Hippocampal formation (tissue), 2 donors: ENCODE measurements at regions not wholly inside any gene's neighbourhood (a gene's known extent, or its start where the extent isn't known, plus 50 kb on each side); places are given as distances from the start of the nearest gene placed in this dataset.

Experiments
- DNase-seq, 2 donors: peaks; one replicate each; lab custom pipeline; 2025; lab: John Stamatoyannopoulos, UW

- no peak for DNase-seq
Observed at GRCh38 chr4:152095701-152096070, 334.9 kb upstream of the GATB start.

- DNase-seq = no peak
Observed at GRCh38 chr4:152094970-152095700, 334.3 kb upstream of the GATB start.

- no peak for DNase-seq
Observed at GRCh38 chr4:152091405-152091804, 330.6 kb upstream of the GATB start.

- no peak for DNase-seq
Observed at GRCh38 chr4:152090543-152090942, 329.7 kb upstream of the GATB start.

- DNase-seq = no peak
Observed at GRCh38 chr4:152089584-152089983, 328.8 kb upstream of the GATB start.

DNA sequence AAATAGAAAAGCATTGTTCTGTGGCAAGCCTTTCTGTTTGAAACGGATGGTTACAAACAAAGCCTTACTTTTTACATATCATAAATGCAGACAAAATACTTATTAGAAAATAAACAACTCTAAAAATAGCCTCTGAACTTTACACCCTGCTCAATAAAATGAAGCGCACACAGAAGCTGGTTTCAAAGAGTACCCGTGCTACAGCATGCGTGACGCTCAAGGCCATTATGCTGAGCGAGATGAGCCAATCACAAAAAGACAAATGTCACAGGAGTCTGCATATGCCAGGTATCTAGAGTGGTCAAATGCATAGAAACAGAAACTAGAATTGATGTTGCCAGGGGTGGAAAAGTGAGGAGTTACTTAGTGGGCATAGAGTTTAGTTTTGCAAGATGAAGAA is 326.5 kb upstream of the GATB start:
- no peak for DNase-seq

DNA sequence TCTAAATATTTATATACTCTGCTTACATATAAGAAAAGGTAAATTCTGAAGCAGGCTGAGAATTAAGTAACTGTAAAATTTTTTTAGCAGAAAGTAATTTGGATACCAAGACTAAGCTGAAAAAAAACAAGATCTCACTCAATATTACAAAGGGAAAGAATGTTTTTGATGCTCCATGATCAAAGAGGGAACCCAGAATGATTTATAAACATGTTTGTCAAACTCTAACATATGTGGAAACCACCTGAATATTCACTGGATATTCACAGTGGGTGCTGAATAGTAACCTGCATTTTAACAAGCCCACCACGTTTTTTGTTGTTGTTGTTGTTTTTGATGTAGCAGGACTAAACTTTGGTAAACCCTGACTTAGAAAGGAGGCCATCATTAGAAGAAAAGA is 324.9 kb upstream of the GATB start:
- no peak for DNase-seq

DNA sequence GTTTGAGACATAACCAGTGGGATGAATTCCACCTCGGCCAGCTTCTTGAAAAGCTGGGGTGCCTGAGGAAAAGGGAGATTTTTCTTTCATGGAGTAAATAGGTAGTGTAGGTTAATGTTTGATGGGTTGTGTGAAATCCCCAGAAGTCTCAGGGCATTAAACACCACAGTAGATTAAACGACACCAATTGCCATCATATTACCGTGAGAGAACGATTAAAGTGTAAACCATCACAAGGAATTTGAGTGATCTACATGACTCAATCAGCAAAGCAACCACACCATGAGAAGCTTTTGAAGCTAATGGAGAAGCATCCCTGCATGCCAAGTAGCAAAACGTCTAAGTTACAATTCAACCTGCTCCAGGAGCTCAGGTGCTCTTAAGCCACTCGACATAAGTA is 322.5 kb upstream of the GATB start:
- no peak for DNase-seq

- no peak for DNase-seq
Observed at GRCh38 chr4:152081024-152081423, 320.2 kb upstream of the GATB start.

GRCh38 chr4:152079543-152080293 is 318.9 kb upstream of the GATB start:
- no peak for DNase-seq

GRCh38 chr4:152079079-152079478 is 318.3 kb upstream of the GATB start:
- no peak for DNase-seq

DNA sequence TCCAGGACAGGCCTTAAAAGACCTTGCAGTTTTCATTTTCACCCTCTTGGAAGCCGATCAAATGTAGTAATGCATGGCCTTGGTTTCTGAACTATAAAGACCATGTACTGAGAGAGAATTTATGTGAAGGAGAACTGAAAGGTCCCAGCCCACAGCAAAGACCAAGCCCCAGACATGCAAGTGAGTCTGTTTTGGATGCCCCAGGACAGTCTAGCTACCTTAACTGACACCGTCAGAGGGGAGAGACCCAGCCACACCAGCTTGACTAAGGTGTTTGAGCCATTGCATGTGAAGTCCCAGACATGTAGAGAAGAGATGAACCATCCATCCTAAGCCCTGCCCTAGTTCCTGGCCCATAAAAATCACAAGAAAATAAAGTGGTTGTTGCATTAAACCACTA is 316.8 kb upstream of the GATB start:
- no peak for DNase-seq

- no peak for DNase-seq
Observed at GRCh38 chr4:152075253-152075928, 314.6 kb upstream of the GATB start.

GRCh38 chr4:152074573-152074972 is 313.8 kb upstream of the GATB start:
- DNase-seq = no peak

DNA sequence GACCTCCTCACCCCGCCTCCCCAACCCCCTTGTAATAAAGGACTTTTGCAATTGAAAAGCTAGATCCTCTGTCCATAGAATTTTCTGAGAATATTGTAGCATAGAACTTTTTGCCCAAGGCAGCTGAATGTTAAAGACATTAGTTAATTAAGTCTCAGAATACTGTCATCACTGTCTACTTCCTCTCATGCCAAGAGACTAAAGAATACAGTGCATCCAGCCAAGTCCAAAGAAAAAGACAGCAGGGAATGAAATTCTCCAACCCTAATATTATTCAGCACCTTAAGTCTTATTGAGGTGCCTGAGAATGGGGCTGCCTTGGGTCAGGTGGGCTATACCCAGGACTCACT is 313.3 kb upstream of the GATB start:
- no peak for DNase-seq

DNA sequence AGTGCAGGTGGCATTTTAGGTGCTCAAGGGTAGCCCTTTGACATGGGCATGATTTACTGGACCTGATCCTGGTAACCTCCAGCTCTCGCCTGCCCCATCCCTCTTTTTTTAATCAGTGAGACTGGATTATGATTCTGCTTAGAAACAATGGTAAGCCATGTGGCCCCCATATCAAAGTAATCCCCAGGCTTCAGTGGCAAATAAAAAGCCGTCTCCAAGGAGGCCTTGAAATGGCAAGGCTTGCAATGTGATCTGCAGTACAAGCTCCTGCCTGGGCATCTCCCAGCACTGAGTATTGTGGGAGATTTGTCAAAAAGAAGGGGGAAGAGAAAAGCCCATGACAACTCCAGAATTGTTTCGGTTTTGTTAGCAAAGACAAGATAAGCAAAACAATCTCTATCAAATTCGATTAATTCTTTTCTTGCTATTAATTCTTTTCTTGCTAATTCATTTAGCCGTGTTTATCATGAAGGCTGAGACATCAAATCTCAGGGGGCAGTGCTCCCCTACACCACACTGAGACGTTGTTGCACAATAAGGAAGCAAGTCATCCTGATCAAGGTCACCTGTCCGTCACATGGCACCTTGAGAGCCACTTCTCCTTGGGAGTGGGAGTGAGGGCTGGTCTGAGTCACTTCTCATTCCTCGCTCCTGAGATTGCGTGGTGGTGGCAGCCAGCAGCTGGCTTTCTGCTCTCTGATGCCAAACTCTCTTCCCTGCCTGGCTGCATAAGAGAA is 312.7 kb upstream of the GATB start:
- no peak for DNase-seq

DNA sequence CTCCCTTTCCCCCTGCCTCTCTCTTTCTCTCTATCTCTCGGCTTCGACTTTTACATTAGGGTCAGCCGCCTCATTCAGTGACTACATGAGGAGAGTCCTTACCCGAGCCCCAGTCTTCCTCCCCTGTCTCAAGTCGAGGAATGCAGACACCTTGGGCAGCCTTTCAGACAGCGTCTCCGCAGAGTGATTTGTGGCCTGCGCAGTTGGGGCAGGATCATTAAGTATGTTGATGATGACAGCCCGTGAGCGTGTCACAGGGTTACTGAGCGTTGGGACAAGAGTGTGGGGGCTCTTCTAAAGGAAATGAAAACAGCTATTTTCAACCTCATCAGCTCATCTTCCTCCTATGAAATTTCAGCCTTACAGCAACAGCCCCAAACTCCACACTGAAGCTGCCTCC is 312.1 kb upstream of the GATB start:
- no peak for DNase-seq

- no peak for DNase-seq
Observed at GRCh38 chr4:152072001-152072485, 311.2 kb upstream of the GATB start.

GRCh38 chr4:152070854-152071253 is 310.0 kb upstream of the GATB start:
- DNase-seq = no peak

DNA sequence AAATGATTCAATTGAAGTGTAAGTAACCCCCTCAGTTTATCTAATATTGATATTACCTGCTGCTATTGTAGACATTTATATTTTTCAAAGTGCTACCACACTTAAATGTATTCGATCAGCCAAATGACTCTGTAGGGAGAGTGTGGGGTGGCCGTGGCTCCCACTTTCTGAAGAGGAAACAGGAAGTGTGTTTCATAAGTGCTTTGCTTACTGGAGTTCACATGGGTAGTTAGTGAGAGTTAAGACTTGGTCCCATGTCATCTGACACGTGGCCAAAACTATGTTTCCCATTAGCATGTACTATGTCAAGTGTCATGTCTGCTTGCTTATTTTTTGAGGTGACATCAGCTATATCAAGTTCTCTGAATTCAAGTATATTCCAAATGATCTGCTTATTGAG is 308.1 kb upstream of the GATB start:
- no peak for DNase-seq

DNA sequence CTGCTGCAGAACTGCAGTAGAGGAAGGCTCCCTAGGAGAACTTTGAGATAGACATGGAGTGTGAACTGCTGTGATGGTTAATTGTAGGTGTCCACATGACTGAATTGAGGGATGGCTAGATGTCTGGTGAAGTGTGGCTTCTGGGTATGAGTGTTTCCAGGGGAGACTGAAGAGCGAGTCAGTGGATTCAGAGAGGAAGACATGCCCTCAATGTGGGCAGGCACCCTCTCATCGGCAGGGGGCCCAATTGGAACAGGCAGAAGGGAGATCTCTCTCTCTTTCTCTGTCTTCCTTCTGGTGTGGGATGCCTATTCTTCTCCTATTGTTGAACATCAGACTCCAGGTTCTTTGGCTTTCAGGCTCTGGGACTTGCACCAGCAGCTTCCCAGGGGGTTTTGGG is 304.7 kb upstream of the GATB start:
- no peak for DNase-seq

DNA sequence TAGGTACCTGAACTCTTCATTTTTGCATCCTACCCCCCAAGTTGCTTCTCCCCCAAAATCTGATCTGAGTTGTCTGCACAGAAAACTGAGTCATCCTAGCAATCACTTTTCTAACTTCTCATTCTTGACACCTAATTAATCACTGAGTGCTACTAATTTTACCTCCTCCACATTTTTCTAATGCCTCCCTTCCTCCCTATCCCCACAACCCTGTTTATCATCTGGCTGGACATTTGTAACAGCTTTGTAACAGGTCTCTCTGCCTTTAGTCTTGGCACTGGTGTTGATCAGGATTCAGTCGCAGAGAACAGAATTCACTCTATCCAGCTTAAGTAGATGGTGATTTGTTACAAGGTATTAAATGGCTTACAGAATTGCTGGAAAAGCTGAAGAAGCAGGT is 303.9 kb upstream of the GATB start:
- DNase-seq = no peak
